ENCODE measurements at regions not wholly inside any gene's neighbourhood (a gene's known extent, or its start where the extent isn't known, plus 50 kb on each side); places are given as distances from the start of the nearest gene placed in this dataset.

DNA sequence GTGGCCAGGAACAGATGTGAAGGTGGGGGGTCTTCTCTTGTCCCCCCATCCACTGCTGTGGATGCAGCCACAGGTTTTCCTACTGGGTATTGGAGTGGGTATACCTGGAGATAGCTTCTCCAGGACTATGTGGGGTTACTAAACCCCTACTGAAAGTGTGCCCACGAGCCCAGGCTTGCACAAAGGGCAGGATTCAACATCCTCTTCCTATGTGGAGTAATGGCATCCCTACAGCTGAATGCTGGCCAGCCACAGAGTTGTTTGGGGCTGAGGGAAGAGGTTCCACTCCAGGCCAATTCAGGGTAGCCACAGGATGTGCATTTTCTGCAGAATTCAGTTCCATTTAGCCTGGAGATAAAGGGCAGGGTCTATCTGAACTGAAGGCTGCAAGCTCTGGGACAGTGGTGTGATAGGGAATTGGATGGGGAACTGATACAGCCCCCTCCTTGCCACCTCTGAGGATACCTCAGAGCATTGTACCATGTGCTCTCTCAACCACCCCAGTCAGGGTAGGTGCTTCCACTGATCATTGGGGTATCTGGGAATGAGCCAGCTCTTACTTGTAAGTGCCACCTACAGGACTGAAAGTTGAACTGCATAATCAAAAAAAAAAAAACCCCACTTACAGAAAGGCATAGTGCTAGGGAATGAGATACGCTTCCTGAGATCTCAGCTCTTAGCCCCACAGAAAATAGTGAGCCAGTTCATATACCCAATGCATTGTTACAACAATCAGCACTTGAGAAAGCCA, 187.1 kb downstream of the KITLG start:
- intact Hi-C loops (cut with DNase I): no loop called here
- no peaks in the 10 kb centered on the region for H3K4me1 ChIP-seq (ENCODE audit: insufficient read depth)
- no peak for DNase-seq
- WGBS, 3 donors: 90 to 92% (median 92%) methylated on average over 2 of the region's 2 CpGs
- no peaks in the 10 kb centered on the region for H3K27me3 ChIP-seq
- H3K27ac ChIP-seq: no peak overlapping the region
- H3K4me3 ChIP-seq: no peak overlapping the region
- TF ChIP-seq, protein P1, sequence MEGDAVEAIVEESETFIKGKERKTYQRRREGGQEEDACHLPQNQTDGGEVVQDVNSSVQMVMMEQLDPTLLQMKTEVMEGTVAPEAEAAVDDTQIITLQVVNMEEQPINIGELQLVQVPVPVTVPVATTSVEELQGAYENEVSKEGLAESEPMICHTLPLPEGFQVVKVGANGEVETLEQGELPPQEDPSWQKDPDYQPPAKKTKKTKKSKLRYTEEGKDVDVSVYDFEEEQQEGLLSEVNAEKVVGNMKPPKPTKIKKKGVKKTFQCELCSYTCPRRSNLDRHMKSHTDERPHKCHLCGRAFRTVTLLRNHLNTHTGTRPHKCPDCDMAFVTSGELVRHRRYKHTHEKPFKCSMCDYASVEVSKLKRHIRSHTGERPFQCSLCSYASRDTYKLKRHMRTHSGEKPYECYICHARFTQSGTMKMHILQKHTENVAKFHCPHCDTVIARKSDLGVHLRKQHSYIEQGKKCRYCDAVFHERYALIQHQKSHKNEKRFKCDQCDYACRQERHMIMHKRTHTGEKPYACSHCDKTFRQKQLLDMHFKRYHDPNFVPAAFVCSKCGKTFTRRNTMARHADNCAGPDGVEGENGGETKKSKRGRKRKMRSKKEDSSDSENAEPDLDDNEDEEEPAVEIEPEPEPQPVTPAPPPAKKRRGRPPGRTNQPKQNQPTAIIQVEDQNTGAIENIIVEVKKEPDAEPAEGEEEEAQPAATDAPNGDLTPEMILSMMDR (IDR thresholded peaks at IDR 0.05): no peak
- TF ChIP-seq POLR2A (IDR thresholded peaks at IDR 0.05) (no peak), EP300 (IDR thresholded peaks at IDR 0.05) (no peak)
- no peaks in the 10 kb centered on the region for H3K9me3 ChIP-seq
- no peaks in the 10 kb centered on the region for H3K36me3 ChIP-seq

DNA sequence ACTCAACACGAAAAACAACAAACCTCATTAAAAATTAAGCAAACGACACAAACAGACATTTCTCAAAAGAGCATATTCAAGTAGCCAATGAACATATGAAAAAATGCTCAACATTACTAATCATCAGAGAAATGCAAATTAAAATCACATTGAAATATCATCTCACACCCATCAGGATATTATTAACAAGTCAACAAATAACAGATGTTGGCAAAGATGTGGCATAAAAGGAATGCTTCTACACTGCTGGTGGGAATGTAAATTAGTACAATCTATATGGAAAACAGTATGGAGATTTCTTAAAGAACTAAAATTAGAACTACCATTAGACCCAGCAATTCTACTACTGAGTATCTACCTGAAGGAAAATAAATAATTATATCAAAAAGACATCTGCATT, 182.2 kb downstream of the KITLG start:
- Histone ChIP-seq H3K27me3 (no peaks in the 10 kb centered on the region), H3K36me3 (no peaks in the 10 kb centered on the region), H3K9me3 (no peaks in the 10 kb centered on the region), H3K4me1 (ENCODE audit: insufficient read depth) (no peaks in the 10 kb centered on the region), H3K4me3 (no peak overlapping the region), H3K27ac (no peak overlapping the region)
- DNase-seq: no peak
- intact Hi-C loops (cut with DNase I): no loop called here
- TF ChIP-seq EP300 (IDR thresholded peaks at IDR 0.05) (no peak), POLR2A (IDR thresholded peaks at IDR 0.05) (no peak)
- TF ChIP-seq, protein P1 (IDR thresholded peaks at IDR 0.05): no peak
- 93 to 95% (median 94%) methylated on average over 2 of the region's 2 CpGs for WGBS, 3 donors

DNA sequence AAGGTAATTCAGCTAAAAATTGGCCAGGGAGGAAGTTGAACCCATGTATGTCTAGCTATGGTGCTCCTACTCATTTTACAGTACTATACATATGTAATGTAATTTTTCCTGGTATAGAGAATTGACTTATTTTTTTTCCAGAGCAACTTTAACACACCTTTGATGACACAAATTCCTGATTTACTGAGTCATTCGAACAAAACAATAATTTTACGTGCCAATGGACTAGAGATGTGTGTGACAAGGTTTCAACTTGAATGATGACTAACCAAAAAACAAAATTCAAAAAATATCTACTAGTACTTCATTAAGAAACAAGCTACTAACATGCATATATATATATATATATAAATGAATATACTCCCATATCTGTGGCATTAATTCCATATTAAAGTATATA, 180.5 kb downstream of the KITLG start:
- intact Hi-C loops (cut with DNase I): no loop called here
- TF ChIP-seq, protein P1 (IDR thresholded peaks at IDR 0.05): no peak
- TF ChIP-seq EP300 (IDR thresholded peaks at IDR 0.05) (no peak), POLR2A (IDR thresholded peaks at IDR 0.05) (no peak)
- H3K9me3 ChIP-seq: no peaks in the 10 kb centered on the region
- H3K4me3 ChIP-seq: no peak overlapping the region
- WGBS, 3 donors: 92 to 99% (median 97%) methylated on average over 2 of the region's 2 CpGs
- no peaks in the 10 kb centered on the region for H3K36me3 ChIP-seq
- H3K27ac ChIP-seq: no peak overlapping the region
- H3K4me1 ChIP-seq (ENCODE audit: insufficient read depth): no peaks in the 10 kb centered on the region
- H3K27me3 ChIP-seq: no peaks in the 10 kb centered on the region
- no peak for DNase-seq

DNA sequence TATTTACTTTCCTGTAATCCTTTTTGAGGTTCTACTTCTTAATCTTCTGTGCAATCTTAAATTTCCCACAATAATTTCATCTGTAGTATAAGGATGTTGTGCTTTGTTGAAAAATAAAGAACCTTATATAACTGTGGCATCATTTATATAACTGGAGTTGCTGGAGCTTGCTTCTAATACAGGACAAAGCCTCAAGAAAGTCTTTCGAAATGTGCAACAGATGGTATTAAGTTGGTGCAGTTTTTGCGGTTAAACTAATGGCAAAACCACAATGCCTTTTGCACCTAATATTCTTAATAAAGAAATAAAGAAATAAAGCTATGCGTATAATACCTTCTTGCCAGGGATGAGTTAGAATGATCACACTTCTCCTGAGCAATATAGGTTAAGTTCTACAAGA, 180.0 kb downstream of the KITLG start:
- H3K27me3 ChIP-seq: no peaks in the 10 kb centered on the region
- TF ChIP-seq POLR2A (IDR thresholded peaks at IDR 0.05) (no peak), EP300 (IDR thresholded peaks at IDR 0.05) (no peak)
- TF ChIP-seq, protein P1 (IDR thresholded peaks at IDR 0.05): no peak
- H3K27ac ChIP-seq: no peak overlapping the region
- no peaks in the 10 kb centered on the region for H3K36me3 ChIP-seq
- no peaks in the 10 kb centered on the region for H3K9me3 ChIP-seq
- 84 to 92% (median 89%) methylated on average over 3 of the region's 3 CpGs for WGBS, 3 donors
- H3K4me1 ChIP-seq (ENCODE audit: insufficient read depth): no peaks in the 10 kb centered on the region
- DNase-seq: no peak
- intact Hi-C loops (cut with DNase I): no loop called here
- H3K4me3 ChIP-seq: no peak overlapping the region
